Glutamatergic neuron (in vitro differentiated cells): ENCODE measurements at regions not wholly inside any gene's neighbourhood (a gene's known extent, or its start where the extent isn't known, plus 50 kb on each side); places are given as distances from the start of the nearest gene placed in this dataset.

Source experiments
- DNase-seq: peaks from one replicate; pipeline ENCODE4 v3.0.0; 2022
- H3K27ac Mint-ChIP-seq: one replicate; pipeline ENCODE4 v1.8.0; 2020; ENCODE audit warnings: mild to moderate bottlenecking, mixed read lengths, inconsistent platforms; ENCODE audit not compliant: unreplicated experiment
- H3K27me3 Mint-ChIP-seq: one replicate; pipeline ENCODE4 v1.8.0; 2020; ENCODE audit warnings: mild to moderate bottlenecking, moderate library complexity, mixed read lengths, inconsistent platforms; ENCODE audit not compliant: unreplicated experiment
- H3K36me3 Mint-ChIP-seq: one replicate; pipeline ENCODE4 v1.8.0; 2020; ENCODE audit warnings: mild to moderate bottlenecking, mixed read lengths, inconsistent platforms; ENCODE audit not compliant: unreplicated experiment
- H3K4me1 Mint-ChIP-seq: one replicate; pipeline ENCODE4 v1.8.0; 2020; ENCODE audit warnings: mild to moderate bottlenecking, low read depth, mixed read lengths, inconsistent platforms; ENCODE audit not compliant: unreplicated experiment
- H3K4me3 Mint-ChIP-seq: one replicate; pipeline ENCODE4 v1.8.0; 2020; ENCODE audit warnings: mild to moderate bottlenecking, mixed read lengths, inconsistent platforms; ENCODE audit not compliant: unreplicated experiment
- H3K9me3 Mint-ChIP-seq: one replicate; pipeline ENCODE4 v1.8.0; 2020; ENCODE audit warnings: mild to moderate bottlenecking, moderate library complexity, mixed read lengths, inconsistent platforms; ENCODE audit not compliant: unreplicated experiment
- CTCF ChIP-seq: fragments of 200-600 bp; sonication (generic); IDR thresholded peaks from one replicate; pipeline ENCODE4 v1.5.0; 2021; ENCODE audit not compliant: partially characterized antibody, unreplicated experiment

DNA sequence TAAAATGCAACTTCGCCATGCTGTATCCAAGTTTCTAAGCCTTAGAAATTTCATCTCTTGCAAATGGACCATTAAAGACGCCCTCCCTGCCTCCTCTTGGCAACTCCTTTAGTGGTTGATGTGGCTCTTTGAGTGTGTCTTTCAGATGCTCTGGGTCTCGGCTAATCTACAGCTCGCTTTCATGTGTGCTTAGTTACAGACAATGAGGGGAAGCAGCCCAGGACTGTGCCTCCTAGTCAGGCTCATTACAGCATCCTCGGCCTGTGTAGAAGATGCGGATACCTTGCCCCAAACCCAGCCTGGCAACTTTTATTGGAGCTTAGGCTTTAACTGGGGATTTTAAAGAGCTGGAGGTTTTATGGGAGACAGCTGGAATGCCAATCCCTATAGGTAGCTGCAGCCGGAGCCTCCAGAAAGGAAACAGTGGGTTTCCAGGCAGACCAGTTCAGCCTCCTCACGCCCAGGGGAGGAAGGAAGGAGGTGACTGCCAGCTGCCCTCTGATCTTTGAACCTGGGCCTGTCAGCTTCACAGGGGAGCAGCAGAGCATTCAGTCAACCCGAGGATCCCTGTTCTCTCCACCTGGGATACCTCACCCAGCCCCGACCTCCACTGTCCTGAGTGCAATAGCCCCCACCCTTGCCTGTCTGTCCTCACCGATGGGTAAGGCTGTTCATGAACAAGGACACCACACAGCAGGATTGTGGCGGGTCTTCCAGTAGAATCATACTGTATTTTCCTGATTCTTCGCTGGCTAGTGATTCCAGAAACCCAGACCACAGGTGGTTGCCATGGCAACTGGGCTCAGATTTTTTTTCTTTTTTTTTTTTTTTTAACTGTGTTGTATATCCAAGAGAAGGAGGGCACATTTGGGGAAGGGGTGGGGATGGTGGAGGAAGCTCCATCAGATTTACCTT lies 638.5 kb downstream of the MED13L start:
- H3K36me3 Mint-ChIP-seq, result peaks cover 5% of the 10 kb centered on the region
- H3K4me3 Mint-ChIP-seq, result no peak overlapping the region
- H3K27me3 Mint-ChIP-seq, result no peaks in the 10 kb centered on the region
- TF ChIP-seq CTCF, result no peak
- no peak overlapping the region for H3K27ac Mint-ChIP-seq
- DNase-seq, result no peak
- no peaks in the 10 kb centered on the region for H3K9me3 Mint-ChIP-seq
- H3K4me1 Mint-ChIP-seq, result no peaks in the 10 kb centered on the region

- Mint-ChIP-seq H3K36me3 (no peaks in the 10 kb centered on the region), H3K27me3 (no peaks in the 10 kb centered on the region), H3K4me1 (no peaks in the 10 kb centered on the region), H3K4me3 (no peak overlapping the region), H3K9me3 (no peaks in the 10 kb centered on the region), H3K27ac (no peak overlapping the region)
- no peak for TF ChIP-seq CTCF
- no peak for DNase-seq
These were observed 640.9 kb downstream of the MED13L start for GRCh38 chr12:115636546-115636945.

- Mint-ChIP-seq H3K4me3 (no peak overlapping the region), H3K27ac (no peak overlapping the region), H3K4me1 (no peaks in the 10 kb centered on the region), H3K27me3 (no peaks in the 10 kb centered on the region), H3K36me3 (no peaks in the 10 kb centered on the region), H3K9me3 (no peaks in the 10 kb centered on the region)
- DNase-seq, result no peak
- no peak for TF ChIP-seq CTCF
These were observed 645.2 kb downstream of the MED13L start for GRCh38 chr12:115632308-115632707.

GRCh38 chr12:115630136-115630535 lies 647.4 kb downstream of the MED13L start:
- TF ChIP-seq CTCF, result no peak
- no peaks in the 10 kb centered on the region for H3K4me1 Mint-ChIP-seq
- H3K27me3 Mint-ChIP-seq, result no peaks in the 10 kb centered on the region
- no peaks in the 10 kb centered on the region for H3K36me3 Mint-ChIP-seq
- no peak overlapping the region for H3K4me3 Mint-ChIP-seq
- no peaks in the 10 kb centered on the region for H3K9me3 Mint-ChIP-seq
- DNase-seq, result no peak
- H3K27ac Mint-ChIP-seq, result no peak overlapping the region

DNA sequence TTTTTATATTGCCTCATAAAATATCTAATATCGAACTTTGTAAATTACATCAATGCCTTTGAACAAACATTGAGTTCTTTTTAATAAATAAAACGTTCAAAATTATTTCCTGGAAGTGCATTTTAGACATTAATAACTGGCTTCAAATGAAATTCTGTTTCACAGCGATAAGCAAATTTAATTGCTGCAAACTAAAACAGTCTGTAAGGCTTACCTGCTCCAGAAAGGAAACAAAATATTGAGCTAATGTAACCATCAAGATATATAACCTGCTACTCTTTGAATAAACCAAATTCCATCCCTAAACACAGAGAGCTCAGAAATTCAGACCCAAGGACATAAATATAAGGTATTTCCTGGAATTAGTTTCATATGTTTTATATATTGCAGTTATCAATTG lies 651.3 kb downstream of the MED13L start:
- Mint-ChIP-seq H3K4me1 (no peaks in the 10 kb centered on the region), H3K4me3 (no peak overlapping the region), H3K9me3 (peaks cover 4% of the 10 kb centered on the region), H3K27ac (no peak overlapping the region), H3K36me3 (no peaks in the 10 kb centered on the region), H3K27me3 (no peaks in the 10 kb centered on the region)
- DNase-seq, result no peak
- TF ChIP-seq CTCF, result no peak
